H1 (cell line): ENCODE measurements at regions not wholly inside any gene's neighbourhood (a gene's known extent, or its start where the extent isn't known, plus 50 kb on each side); places are given as distances from the start of the nearest gene placed in this dataset.
A peak's percentile ranks its signal among the peaks of the same experiment; 100 is the strongest.

Source experiments
- BRCA1 ChIP-seq: IDR thresholded peaks from 2 replicates; pipeline ENCODE4 v1.6.1; 2012; ENCODE audit warnings: low read depth, low read length, improper control_type of control experiment
- CEBPB ChIP-seq: IDR thresholded peaks from 2 replicates; pipeline ENCODE4 v1.6.1; 2012; ENCODE audit warnings: low read depth, low read length
- GTF2F1 ChIP-seq: IDR thresholded peaks from 2 replicates; pipeline ENCODE4 v1.6.1; 2012; ENCODE audit warnings: low read depth, low read length, improper control_type of control experiment, borderline replicate concordance
- HDAC2 ChIP-seq, 2 experiments: fragments of 300-600 bp in 1 of 2; sonication (generic) in 1 of 2; IDR thresholded peaks; 2 replicates each; pipeline ENCODE4 v1.6.1; 2011 to 2012; ENCODE audit warnings: low read depth in 2 of 2, low read length in 2 of 2, mild to moderate bottlenecking in 2 of 2, moderate library complexity in 2 of 2, borderline replicate concordance in 1 of 2, inconsistent platforms in 1 of 2
- POLR2AphosphoS5 ChIP-seq: IDR thresholded peaks from 2 replicates; pipeline ENCODE4 v1.6.1; 2011; ENCODE audit warnings: low read depth, low read length
- RFX5 ChIP-seq: IDR thresholded peaks from 2 replicates; pipeline ENCODE4 v1.6.1; 2011; ENCODE audit warnings: low read depth, low read length, improper control_type of control experiment, borderline replicate concordance
- SUZ12 ChIP-seq: fragments of 200-600 bp; sonication (generic); IDR thresholded peaks from 2 replicates; pipeline ENCODE4 v1.6.1; 2012; ENCODE audit warnings: mild to moderate bottlenecking, inconsistent platforms, low read length, moderate library complexity, mixed read lengths
- TAF7 ChIP-seq: optimal IDR thresholded peaks from 2 replicates; pipeline ENCODE3; 2011; ENCODE audit warnings: low read depth, mild to moderate bottlenecking, inconsistent platforms, low read length, moderate library complexity, borderline replicate concordance
- TBP ChIP-seq: IDR thresholded peaks from 2 replicates; pipeline ENCODE4 v1.6.1; 2011; ENCODE audit warnings: low read depth, low read length, improper control_type of control experiment
- ZNF274 ChIP-seq: IDR thresholded peaks from 2 replicates; pipeline ENCODE4 v1.7.0; 2012; ENCODE audit warnings: low read length, borderline replicate concordance; ENCODE audit errors: extremely low read depth

GRCh38 chr17:47066841-47067682 lies 88.0 kb upstream of the RPRML start (continued):
- no peak for TF ChIP-seq SUZ12
- TF ChIP-seq POLR2AphosphoS5, result peak; percentile 77
- TF ChIP-seq BRCA1, result no peak
- peak; percentile 45 for TF ChIP-seq TBP
- TF ChIP-seq HDAC2 (IDR thresholded peaks at IDR 0.05; ENCODE audit: borderline replicate concordance in 1 of 2, low read depth in 2 of 2, low read length in 2 of 2), result peak in 1 of 2 experiments; percentile 58; a peak in 2 of 4 replicates
- 0 out of 2 replicates have a peak, but pooled peaks have one; percentile 13 for TF ChIP-seq GTF2F1
- no peak for TF ChIP-seq CEBPB
- no peak for TF ChIP-seq ZNF274
- TF ChIP-seq TAF7, result peak; percentile 10
- TF ChIP-seq RFX5, result no peak
